NCI-H1105 treated with DMSO at 0.1 percent for 48 hours (cell line): ENCODE measurements at regions not wholly inside any gene's neighbourhood (a gene's known extent, or its start where the extent isn't known, plus 50 kb on each side); places are given as distances from the start of the nearest gene placed in this dataset.

Experiments
- DNase-seq: peaks from one replicate; lab custom pipeline; 2025; lab: John Stamatoyannopoulos, UW

- no peak for DNase-seq
Measured at GRCh38 chr9:135219676-135220600, 132.5 kb downstream of the OLFM1 start.

DNA sequence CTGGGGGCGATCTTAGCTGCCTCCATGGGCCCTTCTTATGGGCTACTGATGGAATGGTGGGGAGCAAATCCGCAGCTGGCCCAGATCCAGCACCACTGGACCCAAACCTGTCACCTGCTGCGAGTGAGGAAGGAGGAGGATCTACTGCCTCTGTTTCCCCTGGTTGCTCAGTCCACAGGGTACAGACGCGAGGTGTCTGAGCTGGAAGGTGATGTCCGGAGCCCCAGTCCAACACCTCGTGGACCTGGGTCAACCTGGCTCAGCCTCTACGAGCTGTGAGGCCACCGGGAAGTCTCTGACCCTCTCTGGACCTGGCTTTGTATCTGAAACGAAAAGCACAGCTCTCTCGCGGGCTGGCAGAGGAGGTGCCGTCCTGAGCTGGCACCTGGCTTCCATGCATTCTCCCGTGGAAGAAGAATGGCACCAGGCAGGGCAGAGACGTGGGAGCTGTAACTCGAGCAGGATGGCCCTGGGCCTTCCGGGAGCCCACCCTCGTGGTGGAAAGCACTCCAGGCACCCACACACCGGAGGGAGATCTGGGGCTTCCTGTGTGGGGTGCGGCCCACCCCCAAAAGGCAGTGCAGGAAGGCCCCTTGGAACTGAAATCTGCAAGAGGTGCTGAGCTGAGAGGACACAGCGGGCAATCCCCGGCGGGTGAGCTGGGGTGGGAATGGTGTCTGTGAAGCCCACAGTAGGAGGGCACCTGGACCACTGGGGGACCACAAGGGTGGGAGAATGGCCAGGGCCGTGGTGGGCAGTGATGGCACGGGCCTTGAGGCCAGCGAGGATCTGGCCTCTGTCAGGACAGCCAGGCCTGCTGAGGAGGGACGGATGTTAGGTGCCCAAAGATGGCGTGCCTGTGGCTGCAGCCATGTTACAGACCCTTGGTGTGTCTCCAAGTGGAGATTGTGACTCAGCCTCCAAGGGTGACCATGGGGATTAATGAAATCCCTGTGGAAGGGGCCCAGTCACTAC, 133.4 kb downstream of the OLFM1 start:
- DNase-seq = no peak

DNA sequence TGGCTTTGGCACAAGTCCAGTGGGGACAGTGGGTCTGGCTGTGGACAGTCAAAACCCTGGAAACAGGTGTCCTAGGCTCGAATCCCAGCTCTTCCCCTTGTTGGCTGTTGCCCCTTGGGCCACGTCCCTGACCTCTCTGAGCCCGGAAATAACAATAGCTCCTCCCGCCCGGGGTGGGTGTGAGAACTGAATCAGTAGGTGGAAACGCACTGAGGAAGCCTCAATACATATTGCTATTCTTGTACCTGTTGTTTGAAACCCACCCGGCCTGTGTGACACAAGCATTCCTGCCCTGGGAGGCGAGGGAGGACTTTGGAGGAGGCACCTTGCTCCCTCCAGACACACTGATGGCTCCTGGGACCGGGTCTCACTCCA, 134.1 kb downstream of the OLFM1 start:
- no peak for DNase-seq

DNA sequence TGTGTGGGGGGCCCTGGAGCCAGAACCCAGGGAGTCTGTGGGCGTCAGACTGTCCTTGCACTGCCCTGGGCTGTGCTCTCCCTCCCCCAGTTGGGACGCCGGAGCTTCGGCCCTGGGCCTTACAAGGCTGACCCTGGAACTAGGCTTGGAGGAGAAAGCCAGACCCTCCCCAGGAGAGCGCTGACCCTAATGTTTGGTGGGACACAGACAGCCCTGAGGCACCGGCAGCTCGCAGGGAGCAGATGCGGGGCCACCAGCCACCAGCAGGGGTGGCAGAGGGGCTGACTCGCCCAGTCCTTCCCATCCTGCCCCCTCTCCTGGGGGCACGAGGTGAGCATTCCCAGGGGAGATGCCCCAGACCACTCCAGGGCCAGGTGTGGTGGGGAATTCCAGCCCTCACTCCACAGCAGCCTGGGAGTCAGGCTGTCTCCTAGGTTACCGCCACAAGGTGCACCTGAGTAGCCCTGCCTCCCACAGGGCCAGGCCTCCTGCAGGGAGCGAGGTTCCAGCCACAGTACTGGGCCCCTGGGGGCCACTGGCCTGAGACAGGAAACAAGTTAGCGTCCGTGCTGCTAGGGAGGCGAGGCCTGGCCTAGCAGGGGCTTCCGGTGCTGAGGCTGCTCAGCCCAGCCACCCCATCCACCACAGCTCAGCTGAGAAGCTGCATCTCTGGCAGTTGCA, 134.6 kb downstream of the OLFM1 start:
- no peak for DNase-seq

GRCh38 chr9:135222881-135223760, 135.7 kb downstream of the OLFM1 start:
- no peak for DNase-seq

GRCh38 chr9:135223831-135224230, 136.4 kb downstream of the OLFM1 start:
- DNase-seq = no peak

DNA sequence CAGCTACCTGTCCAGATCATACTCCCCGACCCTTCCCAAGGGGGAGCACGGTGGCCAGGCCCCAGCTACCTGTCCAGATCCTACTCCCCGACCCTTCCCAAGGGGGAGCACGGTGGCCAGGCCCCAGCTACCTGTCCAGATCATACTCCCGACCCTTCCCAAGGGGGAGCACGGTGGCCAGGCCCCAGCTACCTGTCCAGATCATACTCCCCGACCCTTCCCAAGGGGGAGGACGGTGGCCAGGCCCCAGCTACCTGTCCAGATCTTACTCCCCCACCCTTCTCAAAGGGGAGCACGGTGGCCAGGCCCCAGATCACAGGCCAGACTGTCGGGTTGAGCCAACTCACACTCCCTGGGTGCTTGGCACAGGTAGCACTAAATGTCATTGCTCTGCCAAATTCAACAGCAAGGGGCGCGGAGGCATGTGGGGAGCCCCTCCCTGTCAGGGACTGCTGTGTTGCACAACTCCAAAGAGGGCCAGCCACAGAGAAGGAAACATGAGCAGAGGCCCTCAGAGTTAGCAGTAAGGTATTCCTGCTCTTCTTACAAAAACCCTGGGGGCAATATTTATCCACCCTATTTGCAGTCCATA, 136.9 kb downstream of the OLFM1 start:
- no peak for DNase-seq

GRCh38 chr9:135224921-135225541, 137.6 kb downstream of the OLFM1 start:
- DNase-seq = peak; percentile 17

- DNase-seq = no peak
Measured at GRCh38 chr9:135225619-135226228, 138.3 kb downstream of the OLFM1 start.

- DNase-seq = no peak
Measured at GRCh38 chr9:135226369-135227050, 139.0 kb downstream of the OLFM1 start.

GRCh38 chr9:135227641-135228251, 140.3 kb downstream of the OLFM1 start:
- no peak for DNase-seq

DNA sequence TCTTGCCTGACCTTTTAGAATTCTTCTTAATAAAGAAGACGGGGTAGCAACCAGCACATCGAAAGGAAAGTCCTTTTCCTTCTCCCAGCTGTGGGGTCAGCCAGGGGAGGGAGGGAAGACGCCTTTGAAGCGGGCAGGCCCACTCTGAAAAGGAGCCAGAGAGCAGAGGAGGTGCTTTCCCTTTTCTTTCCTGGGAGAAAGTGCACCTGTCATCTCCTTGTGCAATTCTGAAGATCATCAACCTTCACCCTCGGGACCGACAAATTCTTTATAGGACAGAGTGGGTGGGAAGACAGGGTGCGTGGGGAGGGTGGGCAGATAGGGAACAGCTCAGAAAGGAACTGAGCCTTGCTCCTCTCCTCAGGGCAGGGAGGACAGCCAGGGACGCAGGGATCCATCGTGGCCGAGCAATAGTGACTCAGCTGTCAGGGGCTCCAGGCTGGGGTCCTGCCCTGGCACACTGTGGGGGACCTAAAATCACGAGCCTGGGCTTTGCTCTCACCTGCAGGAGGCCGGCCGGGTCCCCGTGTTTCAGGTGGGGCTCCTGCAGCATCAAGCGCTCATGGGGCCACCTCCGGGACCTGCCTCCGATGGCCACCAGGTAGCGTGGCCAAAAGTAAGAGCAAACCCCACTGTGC, 141.0 kb downstream of the OLFM1 start:
- DNase-seq = no peak

DNA sequence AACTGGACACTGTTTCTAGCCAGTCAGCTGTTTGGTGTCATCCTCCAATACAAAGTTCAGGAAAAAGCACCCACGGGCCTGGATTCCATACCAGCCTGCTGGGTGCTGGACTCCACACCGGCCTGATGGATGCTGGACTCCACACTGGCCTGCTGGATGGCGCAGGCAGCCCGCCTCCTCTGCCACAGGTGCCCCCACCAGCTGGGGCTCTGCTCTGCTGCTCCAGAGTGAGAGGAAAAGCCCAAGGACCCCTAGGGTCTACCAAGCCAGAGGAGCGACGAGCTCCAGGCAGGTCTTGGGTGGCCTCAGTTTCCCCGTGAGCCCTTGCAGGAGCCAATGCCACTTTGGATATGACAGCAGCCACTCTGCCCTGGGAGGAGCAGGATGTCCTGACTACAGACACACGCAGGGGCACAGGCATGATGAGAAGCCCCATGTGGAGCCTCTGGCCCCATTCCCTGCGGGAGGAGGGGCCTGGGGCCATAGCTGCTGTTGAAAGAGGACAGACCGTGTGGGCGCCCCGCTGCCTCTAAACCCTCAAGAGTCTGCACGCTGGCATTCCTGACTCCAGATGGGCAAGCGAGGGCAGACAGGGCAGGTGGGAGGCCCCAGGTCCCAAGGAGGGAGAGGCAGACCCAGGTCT, 141.6 kb downstream of the OLFM1 start:
- DNase-seq = no peak

GRCh38 chr9:135229701-135230385, 142.4 kb downstream of the OLFM1 start:
- no peak for DNase-seq

- DNase-seq = no peak
Measured at GRCh38 chr9:135230386-135230765, 142.9 kb downstream of the OLFM1 start.

- DNase-seq = no peak
Measured at GRCh38 chr9:135230817-135231520, 143.5 kb downstream of the OLFM1 start.
